ENCODE measurements at regions not wholly inside any gene's neighbourhood (a gene's known extent, or its start where the extent isn't known, plus 50 kb on each side); places are given as distances from the start of the nearest gene placed in this dataset.
"Not testable (repeated sequence)": the region's sequence is repeated elsewhere in the genome, so short reads cannot be mapped to it uniquely, and the experiment has no call there.

DNA sequence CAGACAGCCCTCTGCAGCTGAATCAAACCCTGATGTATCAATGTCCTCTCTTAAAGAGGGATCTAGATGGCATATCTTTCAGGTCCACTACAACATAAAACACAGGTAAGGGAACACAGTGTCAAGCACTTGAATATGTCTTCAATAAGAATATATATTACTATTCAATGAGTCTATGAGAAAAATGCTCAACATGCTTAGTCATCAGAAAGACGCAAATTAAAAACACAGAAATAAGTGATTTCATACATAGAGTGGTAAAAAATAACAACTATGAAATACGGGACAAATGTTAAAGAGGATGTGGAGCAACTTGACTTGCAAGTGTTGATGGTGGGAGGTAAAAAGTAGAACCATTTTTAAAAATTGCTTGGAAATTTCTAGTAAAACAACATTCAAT, 544.6 kb upstream of the HS3ST1 start:
- Histone ChIP-seq H3K9me3 (ENCODE audit: insufficient read depth, low read length) (no peaks in the 10 kb centered on the region), H3K9ac (ENCODE audit: insufficient read length, low read depth) (no peak overlapping the region), H3K36me3 (ENCODE audit: insufficient read depth, insufficient read length, low read length) (no peaks in the 10 kb centered on the region), H3K4me3 (ENCODE audit: insufficient read length, low read depth) (no peak overlapping the region), H3K27me3 (ENCODE audit: insufficient read depth, insufficient read length) (no peaks in the 10 kb centered on the region), H3K4me1 (ENCODE audit: insufficient read depth, insufficient read length) (no peaks in the 10 kb centered on the region)
- no peak for TF ChIP-seq ZNF274 (IDR thresholded peaks at IDR 0.05; ENCODE audit: low read depth, low read length)
- TF ChIP-seq SUZ12 (IDR thresholded peaks at IDR 0.05; ENCODE audit: extremely low read depth, insufficient read depth, insufficient read length): no peak
- TF ChIP-seq YY1 (IDR thresholded peaks at IDR 0.05; ENCODE audit: insufficient read depth, insufficient read length): no peak
- no peak for DNase-seq (ENCODE audit: low read depth, low spot score)

DNA sequence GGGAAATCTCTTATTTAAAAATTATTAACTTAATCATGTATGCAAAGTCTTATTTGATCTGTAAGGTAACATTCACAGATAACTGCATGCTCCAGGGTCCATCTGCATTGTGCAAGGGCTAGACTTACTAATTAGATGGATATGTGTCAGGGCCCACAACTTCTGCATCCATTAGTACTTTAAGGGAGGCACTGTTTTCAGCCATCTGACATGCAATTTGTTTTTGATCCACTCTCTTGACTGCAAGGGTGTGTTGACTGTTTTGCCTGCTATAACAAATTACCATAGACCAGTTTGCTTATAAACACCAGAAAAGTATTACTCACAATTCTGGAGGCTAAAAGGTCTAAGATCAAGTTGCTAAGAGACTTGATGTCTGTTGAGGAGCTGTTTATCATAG, 542.1 kb upstream of the HS3ST1 start:
- no peak for DNase-seq (ENCODE audit: low read depth, low spot score)
- Histone ChIP-seq H3K9ac (ENCODE audit: insufficient read length, low read depth) (no peak overlapping the region), H3K27me3 (ENCODE audit: insufficient read depth, insufficient read length) (no peaks in the 10 kb centered on the region), H3K4me1 (ENCODE audit: insufficient read depth, insufficient read length) (no peaks in the 10 kb centered on the region), H3K36me3 (ENCODE audit: insufficient read depth, insufficient read length, low read length) (no peaks in the 10 kb centered on the region), H3K4me3 (ENCODE audit: insufficient read length, low read depth) (no peak overlapping the region), H3K9me3 (ENCODE audit: insufficient read depth, low read length) (no peaks in the 10 kb centered on the region)
- TF ChIP-seq YY1 (IDR thresholded peaks at IDR 0.05; ENCODE audit: insufficient read depth, insufficient read length): no peak
- TF ChIP-seq ZNF274 (IDR thresholded peaks at IDR 0.05; ENCODE audit: low read depth, low read length): no peak
- TF ChIP-seq SUZ12 (IDR thresholded peaks at IDR 0.05; ENCODE audit: extremely low read depth, insufficient read depth, insufficient read length): no peak

DNA sequence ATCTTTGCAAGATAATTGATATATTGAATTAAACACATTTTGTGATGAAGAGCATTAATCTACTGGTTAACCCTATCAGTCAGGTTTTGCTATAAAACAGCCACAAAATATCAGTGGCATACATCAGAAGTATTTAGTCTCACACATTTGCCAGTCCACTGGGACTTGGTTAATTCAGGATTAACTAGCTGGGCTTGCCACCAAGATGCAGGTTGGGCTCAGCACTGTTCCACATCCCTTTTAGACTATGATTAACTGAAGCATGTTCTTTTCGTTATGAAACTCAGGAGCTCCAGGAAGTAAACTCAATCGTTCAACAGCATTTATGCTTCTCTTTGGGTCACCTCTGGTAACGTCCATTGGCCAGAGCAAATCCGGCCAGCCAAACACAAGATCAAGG, 538.1 kb upstream of the HS3ST1 start:
- no peak for TF ChIP-seq SUZ12 (IDR thresholded peaks at IDR 0.05; ENCODE audit: extremely low read depth, insufficient read depth, insufficient read length)
- TF ChIP-seq YY1 (IDR thresholded peaks at IDR 0.05; ENCODE audit: insufficient read depth, insufficient read length): no peak
- no peak for TF ChIP-seq ZNF274 (IDR thresholded peaks at IDR 0.05; ENCODE audit: low read depth, low read length)
- no peaks in the 10 kb centered on the region for H3K9me3 ChIP-seq (ENCODE audit: insufficient read depth, low read length)
- no peak for DNase-seq (ENCODE audit: low read depth, low spot score)
- no peaks in the 10 kb centered on the region for H3K36me3 ChIP-seq (ENCODE audit: insufficient read depth, insufficient read length, low read length)
- no peaks in the 10 kb centered on the region for H3K4me1 ChIP-seq (ENCODE audit: insufficient read depth, insufficient read length)
- no peak overlapping the region for H3K4me3 ChIP-seq (ENCODE audit: insufficient read length, low read depth)
- no peaks in the 10 kb centered on the region for H3K27me3 ChIP-seq (ENCODE audit: insufficient read depth, insufficient read length)
- H3K9ac ChIP-seq (ENCODE audit: insufficient read length, low read depth): no peak overlapping the region

DNA sequence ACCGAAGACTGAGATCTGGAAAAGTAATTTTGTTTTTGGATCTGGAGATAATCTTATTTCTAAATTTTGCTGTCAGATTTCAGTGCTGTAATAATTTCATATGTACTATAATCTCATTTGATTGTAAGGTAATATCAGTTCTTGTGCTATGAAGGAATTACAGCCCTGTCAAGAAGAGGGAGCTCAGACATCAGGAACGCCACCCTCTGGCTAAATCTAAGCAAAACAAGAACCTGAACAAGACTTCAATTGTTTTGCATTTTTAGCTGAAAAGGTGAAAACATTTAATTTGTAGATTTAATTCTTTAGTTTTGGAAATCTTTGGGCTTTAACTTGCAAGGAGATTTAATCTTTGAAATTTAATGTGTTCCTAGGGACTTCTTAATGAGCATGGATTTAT, 525.4 kb upstream of the HS3ST1 start:
- H3K36me3 ChIP-seq (ENCODE audit: insufficient read depth, insufficient read length, low read length): no peaks in the 10 kb centered on the region
- H3K4me1 ChIP-seq (ENCODE audit: insufficient read depth, insufficient read length): no peaks in the 10 kb centered on the region
- H3K27me3 ChIP-seq (ENCODE audit: insufficient read depth, insufficient read length): no peaks in the 10 kb centered on the region
- no peaks in the 10 kb centered on the region for H3K9me3 ChIP-seq (ENCODE audit: insufficient read depth, low read length)
- no peak overlapping the region for H3K9ac ChIP-seq (ENCODE audit: insufficient read length, low read depth)
- peak; percentile 62 for DNase-seq (ENCODE audit: low read depth, low spot score)
- TF ChIP-seq ZNF274 (IDR thresholded peaks at IDR 0.05; ENCODE audit: low read depth, low read length) (no peak), SUZ12 (IDR thresholded peaks at IDR 0.05; ENCODE audit: extremely low read depth, insufficient read depth, insufficient read length) (no peak), YY1 (IDR thresholded peaks at IDR 0.05; ENCODE audit: insufficient read depth, insufficient read length) (no peak)
- H3K4me3 ChIP-seq (ENCODE audit: insufficient read length, low read depth): no peak overlapping the region

DNA sequence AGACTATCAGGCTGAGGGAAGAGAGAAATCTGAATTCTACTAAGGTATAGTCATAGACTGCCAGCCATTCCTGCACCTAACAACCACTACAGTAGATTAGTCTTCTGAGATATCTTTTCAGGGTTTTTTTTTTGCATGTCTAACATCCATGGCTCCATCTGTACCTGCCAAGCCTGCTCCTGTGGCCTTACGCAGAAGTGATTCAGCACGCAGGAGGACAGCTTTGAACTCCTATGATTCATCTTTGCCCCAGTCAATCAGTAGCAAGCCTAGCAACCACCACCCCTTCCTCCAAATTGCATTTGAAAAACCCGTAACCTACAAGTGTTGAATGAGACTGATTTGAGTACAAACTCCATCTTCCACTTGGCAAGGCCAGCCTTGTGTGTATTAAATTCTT, 520.7 kb upstream of the HS3ST1 start:
- no peak overlapping the region for H3K9ac ChIP-seq (ENCODE audit: insufficient read length, low read depth)
- no peaks in the 10 kb centered on the region for H3K9me3 ChIP-seq (ENCODE audit: insufficient read depth, low read length)
- H3K4me1 ChIP-seq (ENCODE audit: insufficient read depth, insufficient read length): no peaks in the 10 kb centered on the region
- H3K36me3 ChIP-seq (ENCODE audit: insufficient read depth, insufficient read length, low read length): no peaks in the 10 kb centered on the region
- no peak overlapping the region for H3K4me3 ChIP-seq (ENCODE audit: insufficient read length, low read depth)
- no peak for DNase-seq (ENCODE audit: low read depth, low spot score)
- no peaks in the 10 kb centered on the region for H3K27me3 ChIP-seq (ENCODE audit: insufficient read depth, insufficient read length)
- no peak for TF ChIP-seq YY1 (IDR thresholded peaks at IDR 0.05; ENCODE audit: insufficient read depth, insufficient read length)
- no peak for TF ChIP-seq SUZ12 (IDR thresholded peaks at IDR 0.05; ENCODE audit: extremely low read depth, insufficient read depth, insufficient read length)
- TF ChIP-seq ZNF274 (IDR thresholded peaks at IDR 0.05; ENCODE audit: low read depth, low read length): no peak

DNA sequence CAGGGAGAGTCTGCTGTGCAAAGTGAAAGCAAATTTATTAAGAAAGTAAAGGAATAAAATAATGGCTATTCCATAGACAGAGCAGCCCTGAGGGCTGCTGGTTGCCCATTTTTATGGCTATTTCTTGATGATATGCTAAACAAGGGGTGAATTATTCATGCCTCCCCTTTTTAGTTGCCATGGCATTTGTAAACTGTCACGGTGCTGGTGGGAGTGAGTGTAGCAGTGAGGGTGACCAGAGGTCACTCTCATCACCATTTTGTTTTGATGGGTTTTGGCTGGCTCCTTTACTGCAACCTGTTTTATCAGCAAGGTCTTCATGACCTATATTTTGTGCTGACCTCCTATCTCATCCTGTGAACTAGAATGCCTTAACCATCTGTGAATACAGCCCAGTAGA, 518.9 kb upstream of the HS3ST1 start:
- not testable (repeated sequence) for H3K36me3 ChIP-seq (ENCODE audit: insufficient read depth, insufficient read length, low read length); H3K4me1 ChIP-seq (ENCODE audit: insufficient read depth, insufficient read length); H3K9ac ChIP-seq (ENCODE audit: insufficient read length, low read depth); DNase-seq (ENCODE audit: low read depth, low spot score); H3K9me3 ChIP-seq (ENCODE audit: insufficient read depth, low read length); H3K4me3 ChIP-seq (ENCODE audit: insufficient read length, low read depth); H3K27me3 ChIP-seq (ENCODE audit: insufficient read depth, insufficient read length)

DNA sequence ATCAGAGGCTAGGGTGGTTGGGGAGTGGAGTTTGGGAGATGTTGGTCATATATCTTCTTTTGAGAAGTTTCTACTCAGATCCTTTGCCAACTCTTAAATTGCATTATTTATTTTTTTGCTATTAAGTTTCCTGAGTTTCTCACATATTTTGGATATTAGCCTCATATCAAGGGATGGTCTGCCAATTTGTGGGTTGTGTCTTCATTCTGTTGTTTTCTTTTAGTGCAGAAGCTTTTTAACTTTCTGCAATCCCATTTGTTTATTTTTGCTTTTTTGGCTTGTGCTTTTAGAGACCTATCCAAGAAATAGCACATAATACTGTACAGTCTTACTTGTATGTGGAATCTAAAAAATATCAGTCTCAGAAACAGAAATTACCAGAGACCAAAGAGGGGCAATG, 509.2 kb upstream of the HS3ST1 start:
- H3K36me3 ChIP-seq (ENCODE audit: insufficient read depth, insufficient read length, low read length): no peaks in the 10 kb centered on the region
- H3K27me3 ChIP-seq (ENCODE audit: insufficient read depth, insufficient read length): no peaks in the 10 kb centered on the region
- TF ChIP-seq YY1 (IDR thresholded peaks at IDR 0.05; ENCODE audit: insufficient read depth, insufficient read length) (no peak), ZNF274 (IDR thresholded peaks at IDR 0.05; ENCODE audit: low read depth, low read length) (no peak), SUZ12 (IDR thresholded peaks at IDR 0.05; ENCODE audit: extremely low read depth, insufficient read depth, insufficient read length) (no peak)
- no peaks in the 10 kb centered on the region for H3K9me3 ChIP-seq (ENCODE audit: insufficient read depth, low read length)
- H3K4me1 ChIP-seq (ENCODE audit: insufficient read depth, insufficient read length): no peaks in the 10 kb centered on the region
- no peak for DNase-seq (ENCODE audit: low read depth, low spot score)
- no peak overlapping the region for H3K9ac ChIP-seq (ENCODE audit: insufficient read length, low read depth)
- H3K4me3 ChIP-seq (ENCODE audit: insufficient read length, low read depth): no peak overlapping the region

DNA sequence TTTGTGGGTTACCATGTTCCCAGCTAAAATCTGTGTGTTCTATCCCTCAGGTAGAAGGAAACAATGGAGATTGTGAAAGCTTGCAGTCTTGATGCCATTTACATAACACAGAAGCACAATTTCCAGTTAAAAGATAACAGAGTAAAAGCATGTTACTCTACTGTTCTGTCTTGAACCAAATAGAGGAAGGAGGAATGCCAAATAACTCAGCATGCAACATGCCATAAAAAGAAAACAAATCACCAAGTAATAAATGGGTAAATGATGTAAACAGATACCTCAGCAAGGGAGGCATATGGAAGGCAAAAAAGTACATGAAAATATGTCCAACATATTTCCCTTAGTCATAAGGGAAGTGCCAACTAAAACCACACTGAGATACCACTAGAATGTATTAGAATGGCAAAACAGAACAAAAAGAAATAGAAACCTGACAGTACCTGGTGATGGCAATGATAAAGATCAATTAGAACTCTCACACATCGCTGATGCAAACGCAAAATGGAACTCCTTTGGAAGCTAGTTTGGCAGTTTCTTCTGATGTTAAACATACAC, 502.6 kb upstream of the HS3ST1 start:
- DNase-seq (ENCODE audit: low read depth, low spot score): no peak
- Histone ChIP-seq H3K27me3 (ENCODE audit: insufficient read depth, insufficient read length) (no peaks in the 10 kb centered on the region), H3K4me3 (ENCODE audit: insufficient read length, low read depth) (no peak overlapping the region), H3K9ac (ENCODE audit: insufficient read length, low read depth) (no peak overlapping the region), H3K4me1 (ENCODE audit: insufficient read depth, insufficient read length) (no peaks in the 10 kb centered on the region), H3K9me3 (ENCODE audit: insufficient read depth, low read length) (no peaks in the 10 kb centered on the region), H3K36me3 (ENCODE audit: insufficient read depth, insufficient read length, low read length) (no peaks in the 10 kb centered on the region)
- TF ChIP-seq SUZ12 (IDR thresholded peaks at IDR 0.05; ENCODE audit: extremely low read depth, insufficient read depth, insufficient read length): no peak
- TF ChIP-seq YY1 (IDR thresholded peaks at IDR 0.05; ENCODE audit: insufficient read depth, insufficient read length): no peak
- no peak for TF ChIP-seq ZNF274 (IDR thresholded peaks at IDR 0.05; ENCODE audit: low read depth, low read length)

All from NT2/D1 (cell line).